Esophagus squamous epithelium (tissue), 5 donors: ENCODE measurements at regions not wholly inside any gene's neighbourhood (a gene's known extent, or its start where the extent isn't known, plus 50 kb on each side); places are given as distances from the start of the nearest gene placed in this dataset.

Experiments used
- DNase-seq: peaks from one replicate; lab custom pipeline; 2025; lab: John Stamatoyannopoulos, UW
- H3K27ac ChIP-seq, 4 donors: fragments of 200-600 bp; sonication (generic); one replicate each; pipeline ENCODE4 v1.5.1; 2016 to 2019; ENCODE audit warnings: mild to moderate bottlenecking in 1 of 4
- H3K27me3 ChIP-seq, 4 donors: fragments of 200-600 bp; sonication (generic); 1 replicate in 3 of 4; 2 replicates in 1 of 4; pipeline versions ENCODE4 v1.5.1 to v1.6.0; 2017 to 2021; ENCODE audit warnings: antibody characterized with exemption in 1 of 4
- H3K36me3 ChIP-seq, 3 donors: fragments of 200-600 bp; sonication (generic); one replicate each; pipeline ENCODE4 v1.5.1; 2016 to 2019
- H3K4me1 ChIP-seq, 3 donors: fragments of 200-600 bp; sonication (generic); one replicate each; pipeline ENCODE4 v1.5.1; 2017 to 2019
- H3K4me3 ChIP-seq, 4 donors: fragments of 200-600 bp; sonication (generic); 1 replicate in 3 of 4; 2 replicates in 1 of 4; pipeline ENCODE4 v1.5.1; 2016 to 2019; ENCODE audit warnings: mild to moderate bottlenecking in 2 of 4, moderate library complexity in 1 of 4
- H3K9me3 ChIP-seq, 3 donors: fragments of 200-600 bp; sonication (generic); one replicate each; pipeline ENCODE4 v1.5.1; 2016 to 2019
- POLR2A ChIP-seq, 4 donors: fragments of 450-650 bp; IDR thresholded peaks; one replicate each; pipeline ENCODE4 v1.6.1; 2017; ENCODE audit warnings: antibody characterized with exemption in 4 of 4, mild to moderate bottlenecking in 4 of 4, moderate library complexity in 3 of 4
- WGBS, 2 donors: methylation state at CpG; one replicate each; pipeline ENCODE4 v1.1.5; 2018; 5-methylcytosine and 5-hydroxymethylcytosine counted together
- intact Hi-C: fragments of 100-400 bp; cut with DNase I; formaldehyde crosslinking; loops from one replicate; pipeline ENCODE4 v1.15.0; 2022
- TF ChIP-seq, protein P1 (sequence below), 6 experiments: fragments of 450-650 bp in 4 of 6; fragments of 200-600 bp in 2 of 6; sonication (generic) in 2 of 6; IDR thresholded peaks; one replicate each; pipeline ENCODE4 v1.5.1; 2016 to 2019; ENCODE audit warnings: antibody characterized with exemption in 6 of 6, mild to moderate bottlenecking in 4 of 6, moderate library complexity in 4 of 6
- donor health status: DM: yes; HTN: yes; CAD: no.

DNA sequence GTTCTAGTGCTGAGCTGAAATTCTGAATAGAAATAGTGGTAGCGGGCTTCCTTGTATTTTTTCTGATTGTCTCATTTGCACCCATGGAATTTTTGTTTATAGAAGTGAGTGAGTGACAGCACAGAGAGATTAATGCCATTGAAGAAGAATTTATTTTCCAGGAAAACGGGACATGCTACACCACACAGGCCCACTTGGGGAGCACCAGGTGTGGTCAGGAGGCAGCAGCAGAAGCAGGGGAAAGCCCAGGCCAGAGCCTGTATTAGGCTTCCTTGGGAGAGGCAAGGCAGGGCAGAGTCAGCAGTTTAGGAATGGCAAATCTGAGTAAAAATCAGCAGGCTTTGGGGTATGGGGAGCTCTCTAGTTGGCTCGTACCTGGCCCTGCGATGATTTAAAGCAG, 88.4 kb upstream of the ATP11B start:
- no peak for TF ChIP-seq POLR2A (IDR thresholded peaks at IDR 0.05)
- TF ChIP-seq, protein P1, sequence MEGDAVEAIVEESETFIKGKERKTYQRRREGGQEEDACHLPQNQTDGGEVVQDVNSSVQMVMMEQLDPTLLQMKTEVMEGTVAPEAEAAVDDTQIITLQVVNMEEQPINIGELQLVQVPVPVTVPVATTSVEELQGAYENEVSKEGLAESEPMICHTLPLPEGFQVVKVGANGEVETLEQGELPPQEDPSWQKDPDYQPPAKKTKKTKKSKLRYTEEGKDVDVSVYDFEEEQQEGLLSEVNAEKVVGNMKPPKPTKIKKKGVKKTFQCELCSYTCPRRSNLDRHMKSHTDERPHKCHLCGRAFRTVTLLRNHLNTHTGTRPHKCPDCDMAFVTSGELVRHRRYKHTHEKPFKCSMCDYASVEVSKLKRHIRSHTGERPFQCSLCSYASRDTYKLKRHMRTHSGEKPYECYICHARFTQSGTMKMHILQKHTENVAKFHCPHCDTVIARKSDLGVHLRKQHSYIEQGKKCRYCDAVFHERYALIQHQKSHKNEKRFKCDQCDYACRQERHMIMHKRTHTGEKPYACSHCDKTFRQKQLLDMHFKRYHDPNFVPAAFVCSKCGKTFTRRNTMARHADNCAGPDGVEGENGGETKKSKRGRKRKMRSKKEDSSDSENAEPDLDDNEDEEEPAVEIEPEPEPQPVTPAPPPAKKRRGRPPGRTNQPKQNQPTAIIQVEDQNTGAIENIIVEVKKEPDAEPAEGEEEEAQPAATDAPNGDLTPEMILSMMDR (IDR thresholded peaks at IDR 0.05), result peak in 1 of 6 experiments; percentile 31
- Histone ChIP-seq H3K4me1 (peaks cover 0 to 22% (median 0%) of the 10 kb centered on the region in 3 donors), H3K27me3 (no peaks in the 10 kb centered on the region), H3K9me3 (no peaks in the 10 kb centered on the region), H3K36me3 (no peaks in the 10 kb centered on the region), H3K4me3 (no peak overlapping the region), H3K27ac (peak overlapping the region in 1 of 4 donors; percentile 46)
- no peak for DNase-seq
- intact Hi-C loops, result no loop called here
- 77 to 84% methylated on average over 4 of the region's 4 CpGs for WGBS, 2 donors

DNA sequence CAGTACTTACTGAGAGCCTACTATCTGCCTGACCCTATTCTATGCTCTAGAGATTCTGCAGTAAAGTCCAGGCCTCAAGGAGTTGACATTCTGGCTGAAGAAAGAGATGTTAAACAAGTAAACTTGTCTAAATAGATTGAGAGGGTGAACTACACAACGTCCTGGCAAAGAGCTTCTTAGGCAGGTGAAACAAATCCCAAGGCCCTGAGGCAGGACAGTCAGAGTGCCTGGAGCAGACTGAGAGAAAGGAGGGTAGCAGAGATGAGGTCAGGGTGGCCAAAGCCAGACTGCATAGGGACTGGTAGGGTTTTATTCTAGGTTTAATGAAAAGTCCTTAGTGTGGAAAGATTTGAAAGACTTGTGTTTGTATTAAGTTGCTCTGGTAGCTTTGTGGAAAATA, 84.5 kb upstream of the ATP11B start:
- Histone ChIP-seq H3K4me1 (peaks cover 0 to 20% (median 0%) of the 10 kb centered on the region in 3 donors), H3K27ac (peak overlapping the region in 1 of 4 donors; percentile 25), H3K36me3 (no peaks in the 10 kb centered on the region), H3K9me3 (no peaks in the 10 kb centered on the region), H3K27me3 (no peaks in the 10 kb centered on the region), H3K4me3 (no peak overlapping the region)
- intact Hi-C loops, result no loop called here
- TF ChIP-seq, protein P1 (IDR thresholded peaks at IDR 0.05), result no peak
- 14 to 38% methylated on average over 1 of the region's 1 CpG for WGBS, 2 donors
- no peak for DNase-seq

DNA sequence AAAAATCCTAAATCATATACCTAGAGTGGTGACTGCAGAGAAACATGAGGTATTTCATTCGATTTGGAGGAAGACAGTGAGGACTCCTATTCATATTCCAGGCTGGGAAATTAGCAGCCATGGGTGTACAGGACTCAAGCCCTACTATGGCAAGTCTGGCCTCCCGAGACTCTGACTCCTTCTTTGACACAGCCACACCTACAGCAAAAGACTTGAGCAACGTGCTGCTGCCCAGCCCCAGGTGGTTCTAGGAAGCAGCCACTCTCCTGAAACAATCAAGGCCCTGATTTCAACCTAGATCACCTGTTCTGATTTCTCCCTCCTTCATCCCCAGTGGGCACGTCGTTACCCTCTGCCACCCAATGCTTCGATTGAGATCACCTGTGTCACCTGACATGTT, 84.0 kb upstream of the ATP11B start:
- H3K27ac ChIP-seq, result no peak overlapping the region
- TF ChIP-seq, protein P1 (IDR thresholded peaks at IDR 0.05), result no peak
- TF ChIP-seq POLR2A (IDR thresholded peaks at IDR 0.05), result no peak
- WGBS, 2 donors, result 62 to 71% methylated on average over 6 of the region's 6 CpGs
- peaks cover 0 to 20% (median 0%) of the 10 kb centered on the region in 3 donors for H3K4me1 ChIP-seq
- intact Hi-C loops, result no loop called here
- H3K27me3 ChIP-seq, result no peaks in the 10 kb centered on the region
- H3K9me3 ChIP-seq, result no peaks in the 10 kb centered on the region
- H3K36me3 ChIP-seq, result no peaks in the 10 kb centered on the region
- no peak overlapping the region for H3K4me3 ChIP-seq
- no peak for DNase-seq

DNA sequence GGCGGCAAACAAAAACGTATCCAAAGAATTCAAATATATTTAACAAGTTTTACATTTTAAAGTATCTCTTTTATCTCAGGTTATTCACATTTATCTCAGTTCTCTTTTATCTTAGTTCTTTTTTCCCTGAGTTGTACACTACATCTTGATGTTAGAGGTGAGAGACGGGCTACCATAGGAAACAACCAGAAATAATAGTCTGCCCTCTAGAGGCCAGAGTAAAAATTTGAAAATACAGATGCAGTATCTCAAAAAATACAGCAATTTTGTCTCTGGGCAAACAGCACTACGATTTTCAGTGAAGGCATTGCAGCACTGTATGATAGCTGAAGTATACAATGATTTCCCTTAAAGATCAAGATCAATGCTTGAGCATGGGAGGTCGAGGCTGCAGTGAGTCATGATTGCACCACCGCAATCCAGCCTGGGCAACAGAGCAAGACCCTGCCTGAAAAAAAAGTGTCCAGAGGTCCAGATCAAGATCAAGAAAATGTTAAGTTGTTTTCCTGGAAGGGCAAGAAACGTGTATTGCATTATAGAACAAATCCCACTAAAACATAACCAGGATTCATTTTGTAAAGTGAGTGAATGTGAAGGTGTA, 82.6 kb upstream of the ATP11B start:
- no peaks in the 10 kb centered on the region for H3K36me3 ChIP-seq
- WGBS, 2 donors, result 37 to 42% methylated on average over 7 of the region's 7 CpGs
- H3K4me1 ChIP-seq, result peaks cover 0 to 14% (median 0%) of the 10 kb centered on the region in 3 donors
- H3K9me3 ChIP-seq, result no peaks in the 10 kb centered on the region
- DNase-seq, result no peak
- H3K4me3 ChIP-seq, result no peak overlapping the region
- no peaks in the 10 kb centered on the region for H3K27me3 ChIP-seq
- TF ChIP-seq, protein P1 (IDR thresholded peaks at IDR 0.05), result peak in 5 of 6 experiments; percentile 24 to 63 (median 51)
- no peak for TF ChIP-seq POLR2A (IDR thresholded peaks at IDR 0.05)
- H3K27ac ChIP-seq, result no peak overlapping the region
- intact Hi-C loops, result loop anchor here (10.0 kb wide), 1 partner anchor 124 kb away; no protein-coding TSS in a partner anchor

DNA sequence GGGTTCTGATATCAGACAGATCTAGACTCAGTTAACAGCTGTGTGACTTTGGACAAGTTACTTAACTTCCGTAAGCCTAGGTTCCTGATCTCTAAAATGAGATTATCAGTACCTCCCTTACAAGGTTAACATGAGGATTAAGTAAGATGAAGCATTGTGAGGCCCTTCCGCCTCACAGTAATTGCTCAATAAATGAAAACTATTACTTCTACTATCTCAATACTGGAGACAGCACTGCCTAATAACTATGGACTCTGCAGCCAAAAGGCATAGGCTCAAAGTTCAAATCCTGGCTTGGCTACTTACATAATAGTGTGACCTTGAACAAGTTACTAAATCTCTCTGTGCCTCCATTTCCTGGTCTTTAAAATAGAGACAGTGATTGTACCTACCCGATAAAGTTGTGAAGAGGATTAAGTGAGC, 82.0 kb upstream of the ATP11B start:
- intact Hi-C loops, result loop anchor here (10.0 kb wide), 1 partner anchor 124 kb away; no protein-coding TSS in a partner anchor

More for the DNA sequence above, 82.0 kb upstream of the ATP11B start:
- Histone ChIP-seq H3K27ac (no peak overlapping the region), H3K4me3 (no peak overlapping the region), H3K36me3 (no peaks in the 10 kb centered on the region), H3K4me1 (peaks cover 0 to 16% (median 0%) of the 10 kb centered on the region in 3 donors), H3K27me3 (no peaks in the 10 kb centered on the region), H3K9me3 (no peaks in the 10 kb centered on the region)
- 77 to 80% methylated on average over 3 of the region's 3 CpGs for WGBS, 2 donors
- DNase-seq, result no peak
- no peak for TF ChIP-seq POLR2A (IDR thresholded peaks at IDR 0.05)
- TF ChIP-seq, protein P1 (IDR thresholded peaks at IDR 0.05), result no peak
